IPS-18a (cell line): ENCODE measurements at regions not wholly inside any gene's neighbourhood (a gene's known extent, or its start where the extent isn't known, plus 50 kb on each side); places are given as distances from the start of the nearest gene placed in this dataset.

Experiments used
- H3K27ac ChIP-seq: one replicate; pipeline ENCODE4 v1.5.1; 2013; ENCODE audit warnings: low read length
- H3K27me3 ChIP-seq: one replicate; pipeline ENCODE4 v1.6.1; 2013; ENCODE audit warnings: mild to moderate bottlenecking, low read length; ENCODE audit not compliant: control insufficient read depth, insufficient read depth
- H3K36me3 ChIP-seq: one replicate; pipeline ENCODE4 v1.6.1; 2013; ENCODE audit warnings: low read depth, low read length; ENCODE audit not compliant: control insufficient read depth
- H3K4me1 ChIP-seq: one replicate; pipeline ENCODE4 v1.6.1; 2013; ENCODE audit warnings: low read depth, low read length; ENCODE audit not compliant: control insufficient read depth
- H3K4me3 ChIP-seq: one replicate; pipeline ENCODE4 v1.5.1; 2013; ENCODE audit warnings: low read length
- H3K9ac ChIP-seq: one replicate; pipeline ENCODE4 v1.6.1; 2013; ENCODE audit warnings: mild to moderate bottlenecking, low read length, moderate library complexity
- H3K9me3 ChIP-seq: one replicate; pipeline ENCODE4 v1.6.1; 2013; ENCODE audit warnings: low read depth, low read length; ENCODE audit not compliant: control insufficient read depth

DNA sequence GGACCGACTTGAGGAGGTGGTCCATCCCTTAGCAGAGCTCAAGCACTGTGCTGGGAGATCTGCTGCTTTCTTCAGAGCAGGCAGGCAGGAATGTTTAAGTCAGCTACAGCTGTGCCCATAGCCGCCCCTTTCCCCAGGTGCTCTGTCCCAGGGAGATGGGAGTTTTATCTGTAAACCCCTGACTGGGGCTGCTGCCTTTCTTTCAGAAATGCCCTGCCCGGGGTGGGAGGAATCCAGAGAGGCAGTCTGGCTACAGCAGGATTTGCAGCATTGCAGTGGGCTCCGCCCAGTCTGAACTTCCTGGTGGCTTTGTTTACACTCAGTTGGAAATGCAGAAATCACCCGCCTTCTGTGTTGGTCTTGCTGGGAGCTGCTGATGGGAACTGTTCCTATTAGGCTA lies 51.2 kb upstream of the SEMA3A start:
- Histone ChIP-seq H3K4me3 (no peak overlapping the region), H3K9ac (no peak overlapping the region), H3K9me3 (peaks cover 10% of the 10 kb centered on the region), H3K36me3 (no peaks in the 10 kb centered on the region), H3K27me3 (no peaks in the 10 kb centered on the region), H3K4me1 (peaks cover 7% of the 10 kb centered on the region), H3K27ac (no peak overlapping the region)
